ENCODE measurements at regions not wholly inside any gene's neighbourhood (a gene's known extent, or its start where the extent isn't known, plus 50 kb on each side); places are given as distances from the start of the nearest gene placed in this dataset.

DNA sequence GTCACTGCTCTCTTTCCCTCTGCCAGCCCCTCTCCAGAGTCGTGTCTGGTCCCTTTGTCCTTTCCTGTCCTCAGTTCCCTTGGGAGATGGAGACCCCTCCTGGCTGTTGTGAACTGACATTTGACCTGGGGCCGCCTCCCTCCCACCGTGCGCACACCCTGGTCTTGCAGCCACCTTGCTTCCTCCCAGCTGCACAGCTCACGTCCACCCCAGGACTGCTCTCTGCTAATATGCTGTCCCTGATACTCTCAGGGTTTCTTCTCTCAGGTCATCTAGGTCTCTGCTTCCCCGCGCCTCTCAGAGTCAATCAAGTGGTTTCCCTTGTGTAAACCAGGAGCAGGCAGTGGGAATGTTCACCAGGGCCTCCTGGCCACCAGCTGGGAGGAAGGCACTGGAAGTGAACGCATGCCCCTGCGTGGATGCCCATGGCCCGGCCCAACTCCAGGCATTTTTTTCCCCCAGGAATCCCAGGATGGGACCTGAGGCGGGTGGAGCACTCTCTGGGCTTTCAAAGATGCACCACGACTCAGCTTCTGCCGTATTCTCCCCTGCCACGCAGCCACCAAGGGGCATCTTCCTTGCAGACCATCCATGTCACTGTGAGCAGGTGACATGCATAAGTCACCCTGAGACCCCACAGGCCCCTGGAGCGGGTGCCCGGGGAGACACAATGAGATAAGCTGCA, 142.4 kb downstream of the OLFM1 start:
- TF ChIP-seq, protein P1, sequence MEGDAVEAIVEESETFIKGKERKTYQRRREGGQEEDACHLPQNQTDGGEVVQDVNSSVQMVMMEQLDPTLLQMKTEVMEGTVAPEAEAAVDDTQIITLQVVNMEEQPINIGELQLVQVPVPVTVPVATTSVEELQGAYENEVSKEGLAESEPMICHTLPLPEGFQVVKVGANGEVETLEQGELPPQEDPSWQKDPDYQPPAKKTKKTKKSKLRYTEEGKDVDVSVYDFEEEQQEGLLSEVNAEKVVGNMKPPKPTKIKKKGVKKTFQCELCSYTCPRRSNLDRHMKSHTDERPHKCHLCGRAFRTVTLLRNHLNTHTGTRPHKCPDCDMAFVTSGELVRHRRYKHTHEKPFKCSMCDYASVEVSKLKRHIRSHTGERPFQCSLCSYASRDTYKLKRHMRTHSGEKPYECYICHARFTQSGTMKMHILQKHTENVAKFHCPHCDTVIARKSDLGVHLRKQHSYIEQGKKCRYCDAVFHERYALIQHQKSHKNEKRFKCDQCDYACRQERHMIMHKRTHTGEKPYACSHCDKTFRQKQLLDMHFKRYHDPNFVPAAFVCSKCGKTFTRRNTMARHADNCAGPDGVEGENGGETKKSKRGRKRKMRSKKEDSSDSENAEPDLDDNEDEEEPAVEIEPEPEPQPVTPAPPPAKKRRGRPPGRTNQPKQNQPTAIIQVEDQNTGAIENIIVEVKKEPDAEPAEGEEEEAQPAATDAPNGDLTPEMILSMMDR (conservative IDR thresholded peaks at IDR 0.05; ENCODE audit: low read depth, low read length): no peak
- no peak for TF ChIP-seq MAZ (IDR thresholded peaks at IDR 0.05; ENCODE audit: borderline replicate concordance, low read depth, low read length)
- no peak for TF ChIP-seq POLR2A (IDR thresholded peaks at IDR 0.05; ENCODE audit: low read depth, low read length)
- TF ChIP-seq RAD21 (IDR thresholded peaks at IDR 0.05; ENCODE audit: low read length): no peak
- no peak for TF ChIP-seq RFX5 (IDR thresholded peaks at IDR 0.05; ENCODE audit: low read depth, low read length)
- TF ChIP-seq FOS (IDR thresholded peaks at IDR 0.05; ENCODE audit: low read depth, low read length): no peak
- TF ChIP-seq SMC3 (IDR thresholded peaks at IDR 0.05; ENCODE audit: low read depth, low read length): no peak
- TF ChIP-seq RCOR1 (IDR thresholded peaks at IDR 0.05; ENCODE audit: insufficient replicate concordance, low read length): no peak
- TF ChIP-seq MAFK (IDR thresholded peaks at IDR 0.05; ENCODE audit: low read depth, low read length): no peak
- no peak for TF ChIP-seq NFE2L2 (IDR thresholded peaks at IDR 0.05; ENCODE audit: low read depth, low read length)

All from IMR-90 (cell line).